ENCODE measurements at regions not wholly inside any gene's neighbourhood (a gene's known extent, or its start where the extent isn't known, plus 50 kb on each side); places are given as distances from the start of the nearest gene placed in this dataset.

GRCh38 chr18:78876868-78877267 is 102.8 kb upstream of the SALL3 start:
- DNase-seq = no peak
- TF ChIP-seq POLR2A (IDR thresholded peaks at IDR 0.05; ENCODE audit: low read length) (no peak), GATA1 (IDR thresholded peaks at IDR 0.05; ENCODE audit: low read depth, low read length) (no peak)

DNA sequence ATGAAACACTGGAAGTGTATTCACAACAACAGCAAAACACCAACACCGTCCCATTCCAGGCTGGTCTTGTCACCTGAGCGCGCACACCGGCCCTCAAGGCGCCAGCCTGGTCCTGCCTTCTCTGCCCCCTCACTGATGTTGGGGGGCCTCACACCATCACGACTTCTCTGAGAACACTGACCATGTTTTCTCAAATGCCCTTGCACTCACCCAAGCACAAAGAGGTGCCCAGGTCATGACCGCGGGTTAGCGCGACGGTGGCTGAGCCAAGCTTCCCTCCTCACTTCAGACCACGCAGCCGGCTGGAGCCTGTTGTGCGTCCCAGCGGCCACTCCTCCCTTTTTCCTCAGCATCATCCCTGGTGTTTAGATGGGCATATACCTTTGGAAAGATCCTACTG is 101.3 kb upstream of the SALL3 start:
- no peak for DNase-seq
- TF ChIP-seq GATA1 (IDR thresholded peaks at IDR 0.05; ENCODE audit: low read depth, low read length) = no peak
- no peak for TF ChIP-seq POLR2A (IDR thresholded peaks at IDR 0.05; ENCODE audit: low read length)

GRCh38 chr18:78879072-78879883 is 100.3 kb upstream of the SALL3 start:
- peak; percentile 16 to 21 for DNase-seq

DNA sequence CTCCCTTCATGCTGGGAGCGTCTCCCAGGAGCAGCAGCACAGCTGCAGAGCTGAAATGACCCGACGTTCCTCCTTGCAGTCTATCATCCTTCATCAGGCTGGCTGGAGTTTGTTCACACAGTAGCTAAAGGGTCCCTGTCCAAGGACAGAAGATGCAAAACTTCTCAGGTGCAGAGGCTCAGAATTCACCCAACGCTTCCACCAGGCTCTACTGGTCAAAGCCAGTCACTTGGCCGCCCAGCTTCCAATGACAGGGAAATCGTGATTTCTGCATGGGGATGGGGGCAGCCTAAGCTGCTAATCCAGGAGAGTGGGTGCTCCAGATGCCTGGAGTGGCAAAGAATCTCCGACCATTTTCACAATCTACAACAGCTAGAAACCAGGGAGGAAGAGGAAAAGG is 97.0 kb upstream of the SALL3 start:
- TF ChIP-seq POLR2A (IDR thresholded peaks at IDR 0.05; ENCODE audit: low read length) = no peak
- no peak for TF ChIP-seq GATA1 (IDR thresholded peaks at IDR 0.05; ENCODE audit: low read depth, low read length)
- DNase-seq = no peak

DNA sequence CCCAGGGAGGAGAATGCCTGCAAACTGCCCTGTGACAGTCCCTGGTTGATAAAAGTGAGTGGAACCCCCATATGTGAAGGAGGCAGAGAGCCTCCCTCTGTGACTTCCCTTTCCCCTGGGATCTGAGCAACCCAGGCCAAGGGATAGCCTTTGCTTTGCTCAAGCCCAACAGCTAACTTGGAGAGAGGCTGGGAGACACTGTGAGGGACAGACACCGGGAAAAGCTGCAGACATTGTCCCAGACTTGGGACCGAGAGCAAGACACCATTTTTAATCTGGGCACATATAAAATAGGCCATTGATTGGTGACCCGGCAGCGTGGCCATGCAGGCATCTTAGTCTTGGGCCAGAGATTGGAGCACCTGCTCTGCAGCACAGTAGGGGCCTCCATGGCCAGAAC is 96.1 kb upstream of the SALL3 start:
- no peak for DNase-seq
- TF ChIP-seq GATA1 (IDR thresholded peaks at IDR 0.05; ENCODE audit: low read depth, low read length) = no peak
- TF ChIP-seq POLR2A (IDR thresholded peaks at IDR 0.05; ENCODE audit: low read length) = no peak

- TF ChIP-seq POLR2A (IDR thresholded peaks at IDR 0.05; ENCODE audit: low read length) (no peak), GATA1 (IDR thresholded peaks at IDR 0.05; ENCODE audit: low read depth, low read length) (no peak)
- no peak for DNase-seq
Observed at GRCh38 chr18:78884502-78884901, 95.1 kb upstream of the SALL3 start.

DNA sequence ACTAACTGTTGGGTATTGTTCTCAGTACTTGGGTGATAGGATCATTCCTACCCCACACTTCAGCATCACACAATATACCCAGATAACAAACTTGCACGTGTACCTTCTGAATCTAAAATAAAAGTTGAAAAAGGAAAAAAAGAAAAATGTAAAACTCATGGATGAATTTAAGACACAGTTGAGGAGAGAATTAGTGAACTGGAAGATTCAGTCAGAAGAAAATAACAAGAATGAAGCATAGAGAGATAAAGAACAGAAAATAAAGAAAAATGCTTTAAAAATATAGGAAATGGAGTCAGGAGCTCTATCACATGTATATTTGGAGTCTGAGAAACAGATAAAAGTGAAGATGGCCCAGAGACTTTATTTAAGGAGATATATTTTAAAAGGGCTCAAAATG is 90.4 kb upstream of the SALL3 start:
- TF ChIP-seq POLR2A (IDR thresholded peaks at IDR 0.05; ENCODE audit: low read length) = no peak
- TF ChIP-seq GATA1 (IDR thresholded peaks at IDR 0.05; ENCODE audit: low read depth, low read length) = no peak
- no peak for DNase-seq

DNA sequence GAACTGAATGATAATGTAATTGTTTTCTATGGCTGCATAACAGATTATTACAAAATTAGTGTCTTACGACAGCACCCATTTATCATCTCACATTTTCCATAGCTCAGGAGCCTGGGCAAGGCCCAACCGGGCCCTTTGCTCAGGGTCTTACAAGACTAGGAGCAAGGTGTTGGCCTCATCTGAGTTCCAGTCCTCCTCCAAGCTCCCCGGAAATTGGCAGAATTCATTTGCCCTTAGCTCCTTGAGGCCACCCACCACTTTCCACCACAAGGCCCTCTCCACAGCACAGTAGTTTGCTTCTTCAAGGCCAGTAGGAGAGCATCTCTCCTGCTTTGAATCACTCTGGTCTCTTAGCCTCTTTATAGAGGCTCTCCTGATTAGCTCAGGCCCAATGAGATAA is 89.2 kb upstream of the SALL3 start:
- TF ChIP-seq POLR2A (IDR thresholded peaks at IDR 0.05; ENCODE audit: low read length) (no peak), GATA1 (IDR thresholded peaks at IDR 0.05; ENCODE audit: low read depth, low read length) (no peak)
- no peak for DNase-seq

DNA sequence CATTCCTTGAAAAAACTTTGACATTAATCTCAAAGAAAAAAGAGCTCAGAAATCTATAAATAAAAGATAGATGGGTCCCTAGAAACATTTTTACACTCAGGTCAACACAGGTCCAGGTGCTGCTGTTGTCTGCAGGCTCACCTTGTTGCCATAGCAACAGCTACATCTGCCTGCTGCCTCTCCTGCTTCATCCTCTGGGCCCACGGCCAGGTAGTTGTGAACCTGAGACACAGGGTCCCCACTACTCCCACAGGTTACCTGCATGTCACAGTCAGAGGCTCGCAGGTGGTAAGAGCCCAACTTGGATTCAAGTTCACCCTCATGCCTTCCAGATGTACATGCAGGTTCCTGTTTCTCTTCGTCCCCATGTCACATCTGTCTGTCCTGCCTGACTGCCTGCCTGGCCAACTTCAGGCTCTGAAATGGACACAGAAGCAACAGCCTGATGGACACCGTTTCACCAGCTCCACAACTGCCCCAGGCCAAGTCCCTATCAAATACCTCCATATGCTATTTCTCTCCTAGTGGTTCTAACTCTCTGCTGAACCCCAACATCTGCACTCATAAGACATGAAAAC is 88.3 kb upstream of the SALL3 start:
- no peak for DNase-seq

GRCh38 chr18:78892177-78892576 is 87.4 kb upstream of the SALL3 start:
- DNase-seq = no peak
- no peak for TF ChIP-seq POLR2A (IDR thresholded peaks at IDR 0.05; ENCODE audit: low read length)
- TF ChIP-seq GATA1 (IDR thresholded peaks at IDR 0.05; ENCODE audit: low read depth, low read length) = no peak

More for the DNA sequence above, 88.3 kb upstream of the SALL3 start:
- TF ChIP-seq GATA1 (IDR thresholded peaks at IDR 0.05; ENCODE audit: low read depth, low read length) (no peak), POLR2A (IDR thresholded peaks at IDR 0.05; ENCODE audit: low read length) (no peak)

- DNase-seq = no peak
- TF ChIP-seq POLR2A (IDR thresholded peaks at IDR 0.05; ENCODE audit: low read length) (no peak), GATA1 (IDR thresholded peaks at IDR 0.05; ENCODE audit: low read depth, low read length) (no peak)
Observed at GRCh38 chr18:78892721-78893120, 86.9 kb upstream of the SALL3 start.

DNA sequence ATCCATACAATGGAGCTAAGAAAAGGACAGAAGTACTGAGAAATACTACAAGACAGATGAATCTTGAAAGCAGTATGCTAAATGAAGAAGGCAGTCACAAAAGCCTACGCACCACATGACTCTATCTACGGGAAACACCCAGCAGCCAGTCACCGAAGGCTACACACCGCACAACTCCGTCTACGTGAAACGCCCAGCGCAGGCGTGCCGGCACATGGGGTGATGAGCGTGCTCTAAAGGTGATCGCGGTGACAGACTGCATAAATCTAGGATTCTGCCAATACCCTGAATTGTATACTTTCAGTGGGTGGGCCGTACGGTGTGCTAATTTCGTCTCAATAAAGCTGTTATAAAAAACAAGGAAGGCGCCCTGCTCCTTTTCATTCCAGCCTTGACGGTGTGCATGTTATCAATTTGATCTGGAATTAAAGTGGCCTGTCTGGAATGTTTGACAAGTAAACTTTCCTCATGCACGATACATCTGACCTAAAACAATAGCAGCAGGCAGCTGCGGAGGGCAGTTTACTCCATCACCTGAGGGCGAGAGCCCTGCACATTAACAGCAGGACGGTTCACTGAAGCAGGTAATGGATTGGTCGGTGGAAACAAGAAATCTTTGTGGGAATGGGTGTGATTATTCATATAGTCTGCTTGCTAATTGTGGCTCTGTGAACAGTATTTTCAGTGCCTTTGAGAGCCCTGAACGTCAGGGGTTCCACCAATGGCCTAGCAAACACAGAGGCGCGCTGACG is 86.2 kb upstream of the SALL3 start:
- TF ChIP-seq POLR2A (IDR thresholded peaks at IDR 0.05; ENCODE audit: low read length) = no peak
- TF ChIP-seq GATA1 (IDR thresholded peaks at IDR 0.05; ENCODE audit: low read depth, low read length) = no peak
- no peak for DNase-seq

DNA sequence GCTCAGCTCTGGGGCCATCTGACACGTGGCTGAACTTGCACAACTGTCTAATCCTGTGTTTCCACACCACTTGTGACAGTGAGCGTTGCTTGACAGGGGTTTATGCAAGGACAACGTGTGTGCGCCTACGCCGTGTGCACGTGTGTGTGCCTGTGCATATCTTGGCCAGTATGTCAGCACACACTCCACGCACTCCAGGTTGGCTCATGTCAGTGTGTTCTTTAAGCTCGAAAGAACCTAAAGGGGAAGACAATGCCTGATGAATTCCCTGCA is 85.6 kb upstream of the SALL3 start:
- DNase-seq = no peak
- TF ChIP-seq POLR2A (IDR thresholded peaks at IDR 0.05; ENCODE audit: low read length) (no peak), GATA1 (IDR thresholded peaks at IDR 0.05; ENCODE audit: low read depth, low read length) (no peak)

GRCh38 chr18:78895207-78896001 is 84.2 kb upstream of the SALL3 start:
- TF ChIP-seq POLR2A (IDR thresholded peaks at IDR 0.05; ENCODE audit: low read length) (no peak), GATA1 (IDR thresholded peaks at IDR 0.05; ENCODE audit: low read depth, low read length) (no peak)
- no peak for DNase-seq

Measured in erythroblast (primary cell).